T-helper 17 cell (primary cell): ENCODE measurements at regions not wholly inside any gene's neighbourhood (a gene's known extent, or its start where the extent isn't known, plus 50 kb on each side); places are given as distances from the start of the nearest gene placed in this dataset.

Experiments used
- ATAC-seq: fragments of 150-1000 bp; cut with Tn5 transposase; 2 replicates; pipeline ENCODE4 v1.10.0; 2021; ENCODE audit warnings: mild to moderate bottlenecking, moderate library complexity
- DNase-seq, 3 donors: peaks; one replicate each; pipeline versions ENCODE4 v3.0.0 to v3.0.0-alpha.2; 2020 to 2021
- H3K9me3 ChIP-seq: one replicate; pipeline ENCODE4 v1.7.0; 2013; ENCODE audit warnings: low read length, mild to moderate bottlenecking; ENCODE audit not compliant: control insufficient read depth, poor library complexity, severe bottlenecking
- H3K27ac Mint-ChIP-seq: one replicate; pipeline ENCODE4 v1.8.0; 2022; ENCODE audit warnings: mild to moderate bottlenecking, moderate library complexity, mixed read lengths
- H3K27me3 Mint-ChIP-seq: one replicate; pipeline ENCODE4 v1.8.0; 2022; ENCODE audit warnings: mixed read lengths
- H3K36me3 Mint-ChIP-seq: one replicate; pipeline ENCODE4 v1.8.0; 2022; ENCODE audit warnings: low read depth, mixed read lengths
- H3K4me1 Mint-ChIP-seq: one replicate; pipeline ENCODE4 v1.8.0; 2022; ENCODE audit warnings: mild to moderate bottlenecking, mixed read lengths
- H3K4me3 Mint-ChIP-seq: one replicate; pipeline ENCODE4 v1.8.0; 2022; ENCODE audit warnings: mild to moderate bottlenecking, moderate library complexity, mixed read lengths

- no peak overlapping the region for H3K4me3 Mint-ChIP-seq
- no peak overlapping the region for H3K27ac Mint-ChIP-seq
- no peaks in the 10 kb centered on the region for H3K9me3 ChIP-seq
- no peaks in the 10 kb centered on the region for H3K27me3 Mint-ChIP-seq
- no peaks in the 10 kb centered on the region for H3K36me3 Mint-ChIP-seq
- ATAC-seq (no peak), DNase-seq (no peak)
- H3K4me1 Mint-ChIP-seq = no peaks in the 10 kb centered on the region
Observed at GRCh38 chr11:127478826-127479225, 478.3 kb upstream of the KIRREL3 start.

- DNase-seq = no peak
- no peaks in the 10 kb centered on the region for H3K9me3 ChIP-seq
- H3K4me1 Mint-ChIP-seq = no peaks in the 10 kb centered on the region
- no peak for ATAC-seq
- no peaks in the 10 kb centered on the region for H3K27me3 Mint-ChIP-seq
- no peaks in the 10 kb centered on the region for H3K36me3 Mint-ChIP-seq
- no peak overlapping the region for H3K4me3 Mint-ChIP-seq
- H3K27ac Mint-ChIP-seq = no peak overlapping the region
Observed at GRCh38 chr11:127474766-127475165, 474.2 kb upstream of the KIRREL3 start.

GRCh38 chr11:127472505-127472904 lies 471.9 kb upstream of the KIRREL3 start:
- Mint-ChIP-seq H3K27me3 (no peaks in the 10 kb centered on the region), H3K36me3 (no peaks in the 10 kb centered on the region), H3K4me1 (no peaks in the 10 kb centered on the region), H3K4me3 (no peak overlapping the region), H3K27ac (no peak overlapping the region)
- DNase-seq = no peak
- H3K9me3 ChIP-seq = no peaks in the 10 kb centered on the region
- ATAC-seq = no peak

- no peaks in the 10 kb centered on the region for H3K36me3 Mint-ChIP-seq
- ATAC-seq (no peak), DNase-seq (no peak)
- H3K27ac Mint-ChIP-seq = no peak overlapping the region
- H3K27me3 Mint-ChIP-seq = no peaks in the 10 kb centered on the region
- no peak overlapping the region for H3K4me3 Mint-ChIP-seq
- no peaks in the 10 kb centered on the region for H3K9me3 ChIP-seq
- no peaks in the 10 kb centered on the region for H3K4me1 Mint-ChIP-seq
Observed at GRCh38 chr11:127471662-127472061, 471.1 kb upstream of the KIRREL3 start.

- no peak overlapping the region for H3K4me3 Mint-ChIP-seq
- no peaks in the 10 kb centered on the region for H3K4me1 Mint-ChIP-seq
- H3K36me3 Mint-ChIP-seq = no peaks in the 10 kb centered on the region
- DNase-seq (no peak), ATAC-seq (no peak)
- no peaks in the 10 kb centered on the region for H3K9me3 ChIP-seq
- no peaks in the 10 kb centered on the region for H3K27me3 Mint-ChIP-seq
- H3K27ac Mint-ChIP-seq = no peak overlapping the region
Observed at GRCh38 chr11:127470306-127470884, 469.8 kb upstream of the KIRREL3 start.

- no peak for ATAC-seq
- Mint-ChIP-seq H3K36me3 (no peaks in the 10 kb centered on the region), H3K4me1 (no peaks in the 10 kb centered on the region), H3K4me3 (no peak overlapping the region), H3K27me3 (peaks cover 7% of the 10 kb centered on the region), H3K27ac (no peak overlapping the region)
- H3K9me3 ChIP-seq = no peaks in the 10 kb centered on the region
- DNase-seq = no peak
Observed at GRCh38 chr11:127464325-127464724, 463.8 kb upstream of the KIRREL3 start.

GRCh38 chr11:127462065-127462344 lies 461.4 kb upstream of the KIRREL3 start:
- ATAC-seq = no peak
- DNase-seq = no peak
- H3K4me1 Mint-ChIP-seq = no peaks in the 10 kb centered on the region
- H3K27me3 Mint-ChIP-seq = peaks cover 7% of the 10 kb centered on the region
- H3K36me3 Mint-ChIP-seq = no peaks in the 10 kb centered on the region
- no peaks in the 10 kb centered on the region for H3K9me3 ChIP-seq
- H3K27ac Mint-ChIP-seq = no peak overlapping the region
- H3K4me3 Mint-ChIP-seq = no peak overlapping the region

GRCh38 chr11:127461241-127462064 lies 460.9 kb upstream of the KIRREL3 start:
- Mint-ChIP-seq H3K4me3 (no peak overlapping the region), H3K36me3 (no peaks in the 10 kb centered on the region), H3K27me3 (peaks cover 7% of the 10 kb centered on the region), H3K27ac (no peak overlapping the region), H3K4me1 (no peaks in the 10 kb centered on the region)
- H3K9me3 ChIP-seq = no peaks in the 10 kb centered on the region
- no peak for DNase-seq
- no peak for ATAC-seq

- no peak overlapping the region for H3K27ac Mint-ChIP-seq
- H3K4me3 Mint-ChIP-seq = no peak overlapping the region
- no peaks in the 10 kb centered on the region for H3K4me1 Mint-ChIP-seq
- DNase-seq = no peak
- H3K27me3 Mint-ChIP-seq = peaks cover under 1% of the 10 kb centered on the region
- no peaks in the 10 kb centered on the region for H3K9me3 ChIP-seq
- no peaks in the 10 kb centered on the region for H3K36me3 Mint-ChIP-seq
- ATAC-seq = no peak
Observed at GRCh38 chr11:127458561-127458960, 458.0 kb upstream of the KIRREL3 start.

GRCh38 chr11:127454856-127455255 lies 454.3 kb upstream of the KIRREL3 start:
- no peaks in the 10 kb centered on the region for H3K36me3 Mint-ChIP-seq
- no peak overlapping the region for H3K4me3 Mint-ChIP-seq
- no peaks in the 10 kb centered on the region for H3K27me3 Mint-ChIP-seq
- DNase-seq (no peak), ATAC-seq (no peak)
- H3K4me1 Mint-ChIP-seq = no peaks in the 10 kb centered on the region
- H3K9me3 ChIP-seq = no peaks in the 10 kb centered on the region
- H3K27ac Mint-ChIP-seq = no peak overlapping the region

- DNase-seq (no peak), ATAC-seq (no peak)
- H3K4me3 Mint-ChIP-seq = no peak overlapping the region
- no peaks in the 10 kb centered on the region for H3K9me3 ChIP-seq
- no peak overlapping the region for H3K27ac Mint-ChIP-seq
- no peaks in the 10 kb centered on the region for H3K36me3 Mint-ChIP-seq
- H3K27me3 Mint-ChIP-seq = no peaks in the 10 kb centered on the region
- no peaks in the 10 kb centered on the region for H3K4me1 Mint-ChIP-seq
Observed at GRCh38 chr11:127452533-127452932, 452.0 kb upstream of the KIRREL3 start.

GRCh38 chr11:127451861-127452260 lies 451.3 kb upstream of the KIRREL3 start:
- no peak overlapping the region for H3K4me3 Mint-ChIP-seq
- H3K4me1 Mint-ChIP-seq = no peaks in the 10 kb centered on the region
- H3K36me3 Mint-ChIP-seq = no peaks in the 10 kb centered on the region
- H3K27me3 Mint-ChIP-seq = no peaks in the 10 kb centered on the region
- no peak for ATAC-seq
- H3K27ac Mint-ChIP-seq = no peak overlapping the region
- no peak for DNase-seq
- H3K9me3 ChIP-seq = no peaks in the 10 kb centered on the region

- Mint-ChIP-seq H3K36me3 (no peaks in the 10 kb centered on the region), H3K27ac (no peak overlapping the region), H3K27me3 (no peaks in the 10 kb centered on the region), H3K4me3 (no peak overlapping the region), H3K4me1 (no peaks in the 10 kb centered on the region)
- no peaks in the 10 kb centered on the region for H3K9me3 ChIP-seq
- ATAC-seq (no peak), DNase-seq (no peak)
Observed at GRCh38 chr11:127448101-127448500, 447.5 kb upstream of the KIRREL3 start.

- H3K27ac Mint-ChIP-seq = no peak overlapping the region
- ATAC-seq = no peak
- no peaks in the 10 kb centered on the region for H3K4me1 Mint-ChIP-seq
- no peak overlapping the region for H3K4me3 Mint-ChIP-seq
- H3K36me3 Mint-ChIP-seq = no peaks in the 10 kb centered on the region
- no peak for DNase-seq
- no peaks in the 10 kb centered on the region for H3K27me3 Mint-ChIP-seq
- no peaks in the 10 kb centered on the region for H3K9me3 ChIP-seq
Observed at GRCh38 chr11:127445476-127445875, 444.9 kb upstream of the KIRREL3 start.
